OCI-LY1 (cell line): ENCODE measurements at regions not wholly inside any gene's neighbourhood (a gene's known extent, or its start where the extent isn't known, plus 50 kb on each side); places are given as distances from the start of the nearest gene placed in this dataset.

Experiments used
- H2AFZ ChIP-seq: fragments of 200-600 bp; sonication (generic), shearing (Covaris generic); 2 replicates; pipeline ENCODE4 v1.6.0; 2014; ENCODE audit warnings: antibody characterized with exemption, mild to moderate bottlenecking, low read length
- H3F3A ChIP-seq: fragments of 200-600 bp; sonication (generic), shearing (Covaris generic); 2 replicates; pipeline ENCODE4 v1.6.0; 2014; ENCODE audit warnings: mild to moderate bottlenecking, antibody characterized with exemption, low read length, moderate library complexity; ENCODE audit not compliant: insufficient read depth
- H3K27ac ChIP-seq: fragments of 200-600 bp; sonication (generic); 2 replicates; pipeline ENCODE4 v1.5.1; 2014; ENCODE audit warnings: low read length, mixed run types, mild to moderate bottlenecking, low read depth; ENCODE audit not compliant: poor library complexity, severe bottlenecking
- H3K27me3 ChIP-seq: fragments of 200-600 bp; sonication (generic); 2 replicates; pipeline ENCODE4 v1.6.0; 2014; ENCODE audit warnings: antibody characterized with exemption, mild to moderate bottlenecking, low read length, moderate library complexity; ENCODE audit not compliant: insufficient read depth
- H3K36me3 ChIP-seq: fragments of 200-600 bp; sonication (generic); 2 replicates; pipeline ENCODE4 v1.6.1; 2014; ENCODE audit warnings: mild to moderate bottlenecking, antibody characterized with exemption, low read length, moderate library complexity, mixed read lengths; ENCODE audit not compliant: insufficient read depth
- H3K4me1 ChIP-seq: fragments of 200-600 bp; sonication (generic); 2 replicates; pipeline ENCODE4 v1.5.1; 2014; ENCODE audit warnings: mild to moderate bottlenecking, low read length, moderate library complexity; ENCODE audit not compliant: insufficient read depth, severe bottlenecking
- H3K4me2 ChIP-seq: fragments of 200-600 bp; sonication (generic), shearing (Covaris generic); 2 replicates; pipeline ENCODE4 v1.6.1; 2014; ENCODE audit warnings: low read length
- H3K4me3 ChIP-seq: fragments of 200-600 bp; sonication (generic); 2 replicates; pipeline ENCODE4 v1.5.1; 2014; ENCODE audit warnings: low read length, low read depth, mild to moderate bottlenecking, mixed read lengths; ENCODE audit not compliant: poor library complexity, severe bottlenecking
- H3K79me2 ChIP-seq: fragments of 200-600 bp; shearing (Covaris generic); 2 replicates; pipeline ENCODE4 v1.6.1; 2016; ENCODE audit warnings: mixed run types, low read length, mixed read lengths; ENCODE audit not compliant: insufficient read depth
- H3K9ac ChIP-seq: fragments of 200-600 bp; sonication (generic), shearing (Covaris generic); 2 replicates; pipeline ENCODE4 v1.6.1; 2014; ENCODE audit warnings: mild to moderate bottlenecking, low read length, mixed read lengths
- H3K9me2 ChIP-seq: fragments of 200-600 bp; sonication (generic), shearing (Covaris generic); 2 replicates; pipeline ENCODE4 v1.6.1; 2014; ENCODE audit warnings: low read depth, mild to moderate bottlenecking, low read length, mixed read lengths
- H3K9me3 ChIP-seq: fragments of 200-600 bp; shearing (Covaris generic); 2 replicates; pipeline ENCODE4 v1.6.1; 2014; ENCODE audit warnings: low read length, mixed read lengths
- H4K20me1 ChIP-seq: fragments of 200-600 bp; sonication (generic), shearing (Covaris generic); 2 replicates; pipeline ENCODE4 v1.6.0; 2016; ENCODE audit warnings: mild to moderate bottlenecking, low read length; ENCODE audit not compliant: insufficient read depth
- EZH2 ChIP-seq: fragments of 200-600 bp; sonication (generic), shearing (Covaris generic); IDR thresholded peaks from 2 replicates; pipeline ENCODE4 v1.8.0; 2017; ENCODE audit warnings: borderline replicate concordance, mixed run types, mild to moderate bottlenecking, antibody characterized with exemption, low read length, moderate library complexity, mixed read lengths
- TF ChIP-seq, protein P1 (sequence below): fragments of 200-600 bp; sonication (generic), shearing (Covaris generic); IDR thresholded peaks from 2 replicates; pipeline ENCODE4 v1.5.1; 2017; ENCODE audit warnings: mild to moderate bottlenecking, antibody characterized with exemption, low read length, moderate library complexity, mixed read lengths

DNA sequence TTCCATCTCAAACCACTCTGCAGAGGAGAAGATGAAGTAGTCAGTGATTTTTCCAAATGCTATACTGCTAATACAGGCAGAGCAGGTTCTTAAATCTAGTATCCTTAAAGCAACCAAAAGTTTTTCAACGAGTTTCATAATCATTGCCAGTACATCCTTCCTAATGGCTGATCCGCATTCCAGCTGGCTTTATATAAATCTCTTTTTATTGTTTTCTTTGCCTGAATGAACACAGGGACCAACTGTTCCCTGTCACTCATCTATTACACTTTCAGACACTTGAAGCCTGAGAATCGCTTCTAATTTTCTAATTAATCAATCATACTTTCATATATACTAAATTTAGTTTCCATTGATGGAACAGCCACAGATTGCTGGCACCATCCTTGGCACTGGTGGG, 508.6 kb downstream of the RAB28 start:
- Histone ChIP-seq H4K20me1 (no peaks in the 10 kb centered on the region), H3K27ac (no peak overlapping the region), H3F3A (no peaks in the 10 kb centered on the region), H3K4me3 (no peak overlapping the region), H3K4me2 (no peak overlapping the region), H3K9me2 (no peaks in the 10 kb centered on the region), H2AFZ (no peak overlapping the region), H3K9ac (no peak overlapping the region), H3K36me3 (no peaks in the 10 kb centered on the region), H3K4me1 (no peaks in the 10 kb centered on the region), H3K27me3 (no peaks in the 10 kb centered on the region), H3K9me3 (no peaks in the 10 kb centered on the region), H3K79me2 (no peaks in the 10 kb centered on the region)
- TF ChIP-seq EZH2 = no peak
- TF ChIP-seq, protein P1, sequence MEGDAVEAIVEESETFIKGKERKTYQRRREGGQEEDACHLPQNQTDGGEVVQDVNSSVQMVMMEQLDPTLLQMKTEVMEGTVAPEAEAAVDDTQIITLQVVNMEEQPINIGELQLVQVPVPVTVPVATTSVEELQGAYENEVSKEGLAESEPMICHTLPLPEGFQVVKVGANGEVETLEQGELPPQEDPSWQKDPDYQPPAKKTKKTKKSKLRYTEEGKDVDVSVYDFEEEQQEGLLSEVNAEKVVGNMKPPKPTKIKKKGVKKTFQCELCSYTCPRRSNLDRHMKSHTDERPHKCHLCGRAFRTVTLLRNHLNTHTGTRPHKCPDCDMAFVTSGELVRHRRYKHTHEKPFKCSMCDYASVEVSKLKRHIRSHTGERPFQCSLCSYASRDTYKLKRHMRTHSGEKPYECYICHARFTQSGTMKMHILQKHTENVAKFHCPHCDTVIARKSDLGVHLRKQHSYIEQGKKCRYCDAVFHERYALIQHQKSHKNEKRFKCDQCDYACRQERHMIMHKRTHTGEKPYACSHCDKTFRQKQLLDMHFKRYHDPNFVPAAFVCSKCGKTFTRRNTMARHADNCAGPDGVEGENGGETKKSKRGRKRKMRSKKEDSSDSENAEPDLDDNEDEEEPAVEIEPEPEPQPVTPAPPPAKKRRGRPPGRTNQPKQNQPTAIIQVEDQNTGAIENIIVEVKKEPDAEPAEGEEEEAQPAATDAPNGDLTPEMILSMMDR = no peak

DNA sequence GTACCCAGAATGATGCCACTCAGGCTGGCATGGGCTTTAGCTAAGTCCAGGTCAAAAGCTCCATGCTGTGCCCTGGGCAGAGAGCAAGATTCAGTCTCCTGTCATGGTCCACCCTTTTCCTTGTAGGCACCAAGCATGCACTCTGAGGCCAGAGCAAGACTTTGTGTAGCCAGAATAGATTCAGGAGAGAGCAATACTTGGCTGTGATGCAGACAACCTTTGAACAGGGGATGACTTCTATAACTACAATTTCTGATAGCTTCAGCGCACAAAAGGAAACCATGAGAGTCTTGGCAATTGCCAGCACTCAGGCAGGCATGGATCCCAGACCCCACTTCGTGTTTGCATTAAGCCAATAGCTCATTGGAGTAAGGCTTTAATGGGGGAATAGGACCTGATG, 510.6 kb downstream of the RAB28 start:
- TF ChIP-seq, protein P1 = no peak
- no peak for TF ChIP-seq EZH2
- H3K27ac ChIP-seq = no peak overlapping the region
- no peak overlapping the region for H3K4me3 ChIP-seq
- no peaks in the 10 kb centered on the region for H3K27me3 ChIP-seq
- H3K79me2 ChIP-seq = no peaks in the 10 kb centered on the region
- H3K9ac ChIP-seq = no peak overlapping the region
- H3K4me1 ChIP-seq = no peaks in the 10 kb centered on the region
- H3K36me3 ChIP-seq = no peaks in the 10 kb centered on the region
- H2AFZ ChIP-seq = no peak overlapping the region
- no peaks in the 10 kb centered on the region for H3K9me3 ChIP-seq
- H3K4me2 ChIP-seq = no peak overlapping the region
- H3K9me2 ChIP-seq = no peaks in the 10 kb centered on the region
- H4K20me1 ChIP-seq = no peaks in the 10 kb centered on the region
- H3F3A ChIP-seq = no peaks in the 10 kb centered on the region

DNA sequence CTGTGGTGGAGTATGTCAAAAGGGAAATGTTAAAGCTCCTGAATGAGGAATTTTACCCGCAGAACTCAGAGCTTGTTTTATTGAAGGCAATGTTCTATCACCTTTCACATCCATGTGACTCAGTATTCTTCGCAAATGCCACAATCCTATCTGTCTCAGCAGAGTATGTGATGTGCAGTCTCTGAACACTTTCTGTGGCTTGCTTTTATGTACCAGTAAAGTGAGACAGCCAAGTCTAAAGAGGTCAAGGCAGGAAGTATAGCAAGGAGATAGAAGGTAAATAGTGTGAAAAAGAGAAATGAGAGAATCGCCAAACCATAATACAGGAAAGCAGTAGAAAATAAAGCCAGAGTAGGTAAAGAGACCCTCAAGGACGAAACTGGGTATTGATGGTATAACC, 515.8 kb downstream of the RAB28 start:
- no peaks in the 10 kb centered on the region for H3K79me2 ChIP-seq
- no peak overlapping the region for H2AFZ ChIP-seq
- H3K4me1 ChIP-seq = no peaks in the 10 kb centered on the region
- H3K27ac ChIP-seq = no peak overlapping the region
- no peak overlapping the region for H3K9ac ChIP-seq
- H3F3A ChIP-seq = no peaks in the 10 kb centered on the region
- no peaks in the 10 kb centered on the region for H4K20me1 ChIP-seq
- H3K4me3 ChIP-seq = no peak overlapping the region
- no peaks in the 10 kb centered on the region for H3K9me3 ChIP-seq
- H3K27me3 ChIP-seq = no peaks in the 10 kb centered on the region
- H3K36me3 ChIP-seq = no peaks in the 10 kb centered on the region
- no peak overlapping the region for H3K4me2 ChIP-seq
- TF ChIP-seq, protein P1 = no peak
- TF ChIP-seq EZH2 = no peak
- no peaks in the 10 kb centered on the region for H3K9me2 ChIP-seq
